Coronary artery (tissue), 2 donors: ENCODE measurements at regions not wholly inside any gene's neighbourhood (a gene's known extent, or its start where the extent isn't known, plus 50 kb on each side); places are given as distances from the start of the nearest gene placed in this dataset.

Experiments
- DNase-seq: peaks from one replicate; pipeline ENCODE4 v3.0.0-alpha.2; 2017; ENCODE audit warnings: low spot score
- H3K27ac ChIP-seq, 2 donors: fragments of 200-600 bp; sonication (generic); one replicate each; pipeline ENCODE4 v1.5.1; 2016 to 2019
- H3K4me3 ChIP-seq: fragments of 200-600 bp; sonication (generic); 2 replicates; pipeline ENCODE4 v1.5.1; 2016; ENCODE audit warnings: mild to moderate bottlenecking, moderate library complexity
- TF ChIP-seq, protein P1 (sequence below): fragments of 200-600 bp; sonication (generic); IDR thresholded peaks from one replicate; pipeline ENCODE4 v1.5.1; 2019; ENCODE audit warnings: antibody characterized with exemption

DNA sequence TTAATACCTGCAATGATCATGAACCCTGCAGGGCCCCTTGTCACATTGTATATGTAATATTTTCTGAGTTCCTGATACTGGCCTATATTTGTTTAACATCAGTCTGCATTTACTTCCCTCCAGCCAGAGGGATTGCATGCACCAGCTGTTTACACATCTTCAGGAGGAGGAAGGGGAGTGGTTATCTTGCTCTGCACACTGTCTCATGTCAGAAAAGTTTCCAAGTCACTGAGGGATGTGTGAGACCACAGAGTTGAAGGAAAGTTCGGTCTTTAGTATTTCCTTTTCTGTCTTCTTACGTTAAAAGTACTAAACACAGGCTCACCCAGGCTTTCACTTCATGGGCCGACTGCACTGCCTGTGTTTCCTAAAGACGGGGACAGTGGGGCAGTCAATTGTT, 574.1 kb downstream of the LMO4 start:
- TF ChIP-seq, protein P1, sequence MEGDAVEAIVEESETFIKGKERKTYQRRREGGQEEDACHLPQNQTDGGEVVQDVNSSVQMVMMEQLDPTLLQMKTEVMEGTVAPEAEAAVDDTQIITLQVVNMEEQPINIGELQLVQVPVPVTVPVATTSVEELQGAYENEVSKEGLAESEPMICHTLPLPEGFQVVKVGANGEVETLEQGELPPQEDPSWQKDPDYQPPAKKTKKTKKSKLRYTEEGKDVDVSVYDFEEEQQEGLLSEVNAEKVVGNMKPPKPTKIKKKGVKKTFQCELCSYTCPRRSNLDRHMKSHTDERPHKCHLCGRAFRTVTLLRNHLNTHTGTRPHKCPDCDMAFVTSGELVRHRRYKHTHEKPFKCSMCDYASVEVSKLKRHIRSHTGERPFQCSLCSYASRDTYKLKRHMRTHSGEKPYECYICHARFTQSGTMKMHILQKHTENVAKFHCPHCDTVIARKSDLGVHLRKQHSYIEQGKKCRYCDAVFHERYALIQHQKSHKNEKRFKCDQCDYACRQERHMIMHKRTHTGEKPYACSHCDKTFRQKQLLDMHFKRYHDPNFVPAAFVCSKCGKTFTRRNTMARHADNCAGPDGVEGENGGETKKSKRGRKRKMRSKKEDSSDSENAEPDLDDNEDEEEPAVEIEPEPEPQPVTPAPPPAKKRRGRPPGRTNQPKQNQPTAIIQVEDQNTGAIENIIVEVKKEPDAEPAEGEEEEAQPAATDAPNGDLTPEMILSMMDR, result no peak
- no peak for DNase-seq
- H3K4me3 ChIP-seq, result no peak overlapping the region
- no peak overlapping the region for H3K27ac ChIP-seq

DNA sequence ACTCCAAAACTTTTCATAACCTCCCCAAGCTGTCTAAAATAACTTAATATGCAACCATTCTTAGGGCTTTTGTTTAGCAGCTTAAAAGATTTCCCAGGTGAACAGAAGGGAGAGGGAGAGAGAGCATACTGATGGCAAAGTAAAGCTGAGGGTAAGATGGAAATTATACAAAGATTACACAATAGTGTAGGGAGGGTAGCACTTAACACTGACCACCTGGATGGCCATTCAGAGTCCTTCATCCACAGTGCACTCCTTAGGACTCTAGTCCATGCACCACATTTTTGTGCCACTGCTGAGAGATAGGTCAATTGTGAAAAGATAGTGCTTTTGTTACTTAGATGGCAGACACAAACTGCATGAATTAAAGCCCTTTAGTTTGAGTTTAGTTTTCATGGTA, 574.6 kb downstream of the LMO4 start:
- TF ChIP-seq, protein P1, result no peak
- Histone ChIP-seq H3K4me3 (no peak overlapping the region), H3K27ac (no peak overlapping the region)
- no peak for DNase-seq

DNA sequence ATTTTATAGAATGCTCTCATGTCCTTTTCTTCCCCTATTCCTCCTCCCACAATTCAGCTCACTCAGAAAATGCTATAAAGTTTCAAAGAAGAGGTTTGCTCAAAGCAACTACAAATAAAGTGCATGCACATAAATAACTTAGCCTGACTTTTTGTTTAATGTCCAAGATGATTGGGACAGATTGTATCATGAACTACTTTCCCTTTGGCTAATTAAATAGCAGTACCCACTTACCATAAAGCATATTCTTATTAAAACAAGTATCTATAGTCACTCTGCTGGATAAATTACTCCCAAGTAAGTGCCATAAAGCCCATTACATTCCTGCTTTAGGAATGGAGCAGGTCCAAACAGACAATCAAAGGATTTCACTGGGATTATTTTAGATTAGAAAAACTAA, 576.0 kb downstream of the LMO4 start:
- DNase-seq, result no peak

DNA sequence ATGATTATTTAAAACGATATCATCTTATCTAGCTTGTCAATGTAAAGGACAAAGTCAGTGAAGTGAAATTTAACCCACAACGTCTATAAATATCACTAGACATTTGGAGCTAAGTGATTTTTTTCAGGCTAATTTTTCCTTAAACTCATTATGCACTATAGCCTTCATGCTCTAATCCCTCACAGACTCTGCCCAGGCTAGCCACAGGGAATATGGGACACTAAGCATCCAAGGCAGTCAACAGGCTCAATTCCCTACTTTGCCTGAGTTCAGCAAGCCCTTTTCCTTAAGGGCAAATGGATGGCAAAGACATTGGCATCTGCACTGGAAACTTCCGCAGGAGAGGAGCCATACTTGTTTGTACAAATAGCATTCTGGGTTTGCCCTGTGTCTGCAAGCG, 577.0 kb downstream of the LMO4 start:
- Histone ChIP-seq H3K27ac (no peak overlapping the region), H3K4me3 (no peak overlapping the region)
- TF ChIP-seq, protein P1, result no peak
- DNase-seq, result no peak

More for the DNA sequence above, 576.0 kb downstream of the LMO4 start:
- H3K27ac ChIP-seq, result no peak overlapping the region
- TF ChIP-seq, protein P1, result no peak
- H3K4me3 ChIP-seq, result no peak overlapping the region

DNA sequence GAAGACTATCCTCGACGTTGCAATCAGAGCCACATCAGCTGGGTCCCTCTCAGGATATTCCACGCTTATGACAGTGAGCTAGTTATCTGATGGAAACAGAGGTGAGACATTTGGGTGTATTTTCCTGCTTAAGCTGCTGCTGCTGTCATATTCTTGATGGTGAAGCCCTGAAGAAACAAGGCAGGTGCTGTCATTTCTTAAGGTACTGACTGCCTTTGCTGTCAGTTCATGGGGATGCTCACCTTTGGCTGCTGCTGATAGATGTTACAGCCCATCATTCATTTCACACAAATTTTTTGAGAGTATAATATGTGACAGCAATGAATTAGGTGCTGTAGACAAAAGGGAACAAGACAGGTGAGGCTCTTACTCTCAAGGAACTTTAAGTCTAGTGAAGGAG, 577.4 kb downstream of the LMO4 start:
- TF ChIP-seq, protein P1, result no peak
- H3K4me3 ChIP-seq, result no peak overlapping the region
- DNase-seq, result no peak
- no peak overlapping the region for H3K27ac ChIP-seq

DNA sequence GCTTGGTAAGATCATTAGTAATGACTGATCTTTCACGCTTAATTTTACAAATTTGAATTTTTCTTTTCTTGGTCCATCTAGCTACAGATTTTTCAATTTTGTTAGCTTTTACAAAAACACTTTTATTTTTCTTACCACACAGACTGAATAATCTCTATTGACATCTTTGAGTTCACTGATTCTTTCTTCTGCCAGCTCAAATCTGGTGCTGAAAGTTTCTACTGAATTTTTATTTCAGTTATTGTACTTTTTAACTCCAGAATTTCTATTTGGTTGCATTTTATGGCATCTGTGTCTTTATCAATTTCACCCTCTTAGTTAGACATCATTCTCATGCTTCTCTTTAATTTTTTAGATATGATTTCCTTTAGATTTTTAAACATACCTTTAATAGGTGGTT, 584.7 kb downstream of the LMO4 start:
- TF ChIP-seq, protein P1, result no peak
- Histone ChIP-seq H3K4me3 (no peak overlapping the region), H3K27ac (no peak overlapping the region)
- DNase-seq, result no peak

DNA sequence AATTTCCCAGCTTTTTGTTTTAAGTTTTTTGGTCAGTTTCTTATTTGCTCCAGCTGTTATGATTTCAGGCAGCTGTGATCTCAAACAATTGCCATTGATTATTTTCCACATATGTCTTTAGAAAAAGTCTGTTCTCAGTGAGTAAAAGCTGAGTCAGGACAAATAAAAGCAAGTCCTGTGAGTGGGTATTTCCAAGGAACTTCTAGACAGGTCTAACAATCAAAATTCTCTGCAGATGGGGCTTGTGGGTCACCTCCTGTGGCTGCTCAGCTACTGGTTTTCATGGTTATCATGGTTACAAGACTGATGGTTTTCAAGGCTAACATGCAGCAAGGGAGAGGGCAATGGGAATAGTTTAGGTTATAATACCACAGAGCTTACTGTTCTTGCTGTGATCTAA, 585.7 kb downstream of the LMO4 start:
- TF ChIP-seq, protein P1, result no peak

More for the DNA sequence above, 585.7 kb downstream of the LMO4 start:
- Histone ChIP-seq H3K4me3 (no peak overlapping the region), H3K27ac (no peak overlapping the region)
- DNase-seq, result no peak
